Sigmoid colon (tissue), 3 donors: ENCODE measurements at regions not wholly inside any gene's neighbourhood (a gene's known extent, or its start where the extent isn't known, plus 50 kb on each side); places are given as distances from the start of the nearest gene placed in this dataset.

ENCODE experiments used
- CTCF ChIP-seq, 4 experiments: fragments of 450-650 bp in 3 of 4; fragments of 200-600 bp in 1 of 4; IDR thresholded peaks; one replicate each; pipeline ENCODE4 v1.5.1; 2016 to 2019; ENCODE audit warnings: antibody characterized with exemption in 4 of 4, mild to moderate bottlenecking in 3 of 4, moderate library complexity in 2 of 4
- POLR2A ChIP-seq, 2 donors: fragments of 450-650 bp; IDR thresholded peaks; one replicate each; pipeline ENCODE4 v1.6.1; 2016; ENCODE audit warnings: antibody characterized with exemption in 2 of 2, mild to moderate bottlenecking in 2 of 2, moderate library complexity in 2 of 2

- TF ChIP-seq CTCF (IDR thresholded peaks at IDR 0.05) (no peak), POLR2A (IDR thresholded peaks at IDR 0.05) (no peak)
Measured at GRCh38 chr3:147213633-147214032, 192.7 kb downstream of the ZIC4 start.
